ENCODE measurements at regions not wholly inside any gene's neighbourhood (a gene's known extent, or its start where the extent isn't known, plus 50 kb on each side); places are given as distances from the start of the nearest gene placed in this dataset.

DNA sequence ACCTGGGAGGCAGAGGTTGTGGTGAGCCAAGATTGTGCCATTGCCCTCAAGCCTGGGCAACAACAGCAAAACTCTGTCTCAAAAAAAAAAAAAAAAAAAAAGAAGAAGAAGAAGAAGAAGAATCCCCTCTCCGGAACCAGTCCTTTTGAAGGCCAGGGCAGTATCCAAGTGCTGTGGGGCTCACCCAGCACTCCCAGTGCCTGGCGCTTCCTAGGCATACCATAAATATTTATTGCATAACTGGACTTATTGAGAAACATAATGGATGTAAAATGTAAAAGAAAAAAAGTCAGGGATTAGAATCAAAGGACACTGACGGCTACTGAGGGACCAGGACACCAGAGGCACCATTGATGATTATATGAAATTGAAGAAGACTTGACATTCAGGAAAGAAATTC, 162.1 kb upstream of the KIT start:
- TF ChIP-seq ZBTB7B (CRISPR knock-in tag; IDR thresholded peaks at IDR 0.05) (no peak), ZBTB7A (CRISPR knock-in tag; IDR thresholded peaks at IDR 0.05) (no peak), POLR2A (IDR thresholded peaks at IDR 0.05; ENCODE audit: insufficient read depth in 1 of 2, low read depth in 2 of 2, low read length in 2 of 2) (no peak), PHF20 (CRISPR knock-in tag; IDR thresholded peaks at IDR 0.05) (no peak), ZSCAN20 (CRISPR knock-in tag; IDR thresholded peaks at IDR 0.05; ENCODE audit: borderline replicate concordance) (no peak), PAX8 (CRISPR knock-in tag; IDR thresholded peaks at IDR 0.05; ENCODE audit: borderline replicate concordance) (no peak), JUND (CRISPR knock-in tag; IDR thresholded peaks at IDR 0.05) (no peak), TCF7L2 (IDR thresholded peaks at IDR 0.05; ENCODE audit: low read depth, low read length) (no peak), YY1 (IDR thresholded peaks at IDR 0.05; ENCODE audit: insufficient read depth, insufficient replicate concordance, low read depth, low read length) (no peak)
- TF ChIP-seq, protein P1, sequence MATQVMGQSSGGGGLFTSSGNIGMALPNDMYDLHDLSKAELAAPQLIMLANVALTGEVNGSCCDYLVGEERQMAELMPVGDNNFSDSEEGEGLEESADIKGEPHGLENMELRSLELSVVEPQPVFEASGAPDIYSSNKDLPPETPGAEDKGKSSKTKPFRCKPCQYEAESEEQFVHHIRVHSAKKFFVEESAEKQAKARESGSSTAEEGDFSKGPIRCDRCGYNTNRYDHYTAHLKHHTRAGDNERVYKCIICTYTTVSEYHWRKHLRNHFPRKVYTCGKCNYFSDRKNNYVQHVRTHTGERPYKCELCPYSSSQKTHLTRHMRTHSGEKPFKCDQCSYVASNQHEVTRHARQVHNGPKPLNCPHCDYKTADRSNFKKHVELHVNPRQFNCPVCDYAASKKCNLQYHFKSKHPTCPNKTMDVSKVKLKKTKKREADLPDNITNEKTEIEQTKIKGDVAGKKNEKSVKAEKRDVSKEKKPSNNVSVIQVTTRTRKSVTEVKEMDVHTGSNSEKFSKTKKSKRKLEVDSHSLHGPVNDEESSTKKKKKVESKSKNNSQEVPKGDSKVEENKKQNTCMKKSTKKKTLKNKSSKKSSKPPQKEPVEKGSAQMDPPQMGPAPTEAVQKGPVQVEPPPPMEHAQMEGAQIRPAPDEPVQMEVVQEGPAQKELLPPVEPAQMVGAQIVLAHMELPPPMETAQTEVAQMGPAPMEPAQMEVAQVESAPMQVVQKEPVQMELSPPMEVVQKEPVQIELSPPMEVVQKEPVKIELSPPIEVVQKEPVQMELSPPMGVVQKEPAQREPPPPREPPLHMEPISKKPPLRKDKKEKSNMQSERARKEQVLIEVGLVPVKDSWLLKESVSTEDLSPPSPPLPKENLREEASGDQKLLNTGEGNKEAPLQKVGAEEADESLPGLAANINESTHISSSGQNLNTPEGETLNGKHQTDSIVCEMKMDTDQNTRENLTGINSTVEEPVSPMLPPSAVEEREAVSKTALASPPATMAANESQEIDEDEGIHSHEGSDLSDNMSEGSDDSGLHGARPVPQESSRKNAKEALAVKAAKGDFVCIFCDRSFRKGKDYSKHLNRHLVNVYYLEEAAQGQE (IDR thresholded peaks at IDR 0.05; ENCODE audit: borderline replicate concordance in 1 of 2, low read depth in 1 of 2, low read length in 2 of 2), result no peak
